HFFc6 (cell line): ENCODE measurements at regions not wholly inside any gene's neighbourhood (a gene's known extent, or its start where the extent isn't known, plus 50 kb on each side); places are given as distances from the start of the nearest gene placed in this dataset.

Source experiments
- DNase-seq: peaks from one replicate; pipeline ENCODE4 v3.0.0-alpha.2; 2018
- H3K27ac Mint-ChIP-seq: 2 replicates; pipeline ENCODE4 v1.8.0; 2020; ENCODE audit warnings: mild to moderate bottlenecking, mixed read lengths
- H3K27me3 Mint-ChIP-seq: 2 replicates; pipeline ENCODE4 v1.8.0; 2021; ENCODE audit warnings: mild to moderate bottlenecking, moderate library complexity, mixed read lengths; ENCODE audit not compliant: insufficient read depth
- H3K36me3 Mint-ChIP-seq: 2 replicates; pipeline ENCODE4 v1.8.0; 2021; ENCODE audit warnings: low read depth, mixed read lengths
- H3K4me1 Mint-ChIP-seq: 2 replicates; pipeline ENCODE4 v1.8.0; 2020; ENCODE audit warnings: low read depth, mixed read lengths
- H3K4me3 Mint-ChIP-seq: 2 replicates; pipeline ENCODE4 v1.8.0; 2020; ENCODE audit warnings: mild to moderate bottlenecking, moderate library complexity, mixed read lengths
- H3K9me3 Mint-ChIP-seq: 2 replicates; pipeline ENCODE4 v1.8.0; 2020; ENCODE audit warnings: mild to moderate bottlenecking, mixed read lengths
- TF ChIP-seq, protein P1 (sequence below): fragments of 200-600 bp; sonication (generic); IDR thresholded peaks from 2 replicates; pipeline ENCODE4 v1.5.0; 2021; ENCODE audit warnings: antibody characterized with exemption, mild to moderate bottlenecking

DNA sequence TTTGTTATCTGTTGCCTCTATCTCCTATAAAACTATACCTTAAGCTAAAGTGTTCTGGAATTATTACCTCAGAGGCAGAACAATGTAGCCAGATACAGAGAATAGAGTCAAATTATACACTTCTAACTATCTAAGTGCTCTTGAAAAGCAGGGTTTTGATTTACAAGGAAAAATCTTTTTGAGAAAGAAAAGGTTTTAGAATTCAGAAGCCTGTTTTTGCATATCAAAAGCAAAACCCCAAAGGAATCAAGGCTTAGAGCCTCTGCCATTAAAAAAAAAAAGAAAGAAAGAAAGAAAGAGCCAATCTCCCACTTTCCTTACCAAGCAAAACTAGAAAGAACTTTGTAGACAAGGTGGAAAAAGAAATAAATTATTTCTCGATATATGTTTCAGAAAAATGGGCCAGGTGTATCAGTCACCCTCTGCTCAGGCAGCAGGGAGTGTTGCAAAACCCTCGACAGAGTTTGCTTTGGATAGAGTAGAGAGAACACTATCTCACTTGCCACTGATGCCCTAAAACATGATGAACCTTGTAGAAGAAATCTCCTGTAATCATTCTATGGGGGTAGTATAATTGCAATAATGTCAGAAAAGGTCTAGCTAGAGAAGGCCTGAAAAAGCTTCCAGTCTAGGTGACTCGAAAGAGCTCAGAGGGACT is 318.3 kb downstream of the PCDH10 start:
- TF ChIP-seq, protein P1, sequence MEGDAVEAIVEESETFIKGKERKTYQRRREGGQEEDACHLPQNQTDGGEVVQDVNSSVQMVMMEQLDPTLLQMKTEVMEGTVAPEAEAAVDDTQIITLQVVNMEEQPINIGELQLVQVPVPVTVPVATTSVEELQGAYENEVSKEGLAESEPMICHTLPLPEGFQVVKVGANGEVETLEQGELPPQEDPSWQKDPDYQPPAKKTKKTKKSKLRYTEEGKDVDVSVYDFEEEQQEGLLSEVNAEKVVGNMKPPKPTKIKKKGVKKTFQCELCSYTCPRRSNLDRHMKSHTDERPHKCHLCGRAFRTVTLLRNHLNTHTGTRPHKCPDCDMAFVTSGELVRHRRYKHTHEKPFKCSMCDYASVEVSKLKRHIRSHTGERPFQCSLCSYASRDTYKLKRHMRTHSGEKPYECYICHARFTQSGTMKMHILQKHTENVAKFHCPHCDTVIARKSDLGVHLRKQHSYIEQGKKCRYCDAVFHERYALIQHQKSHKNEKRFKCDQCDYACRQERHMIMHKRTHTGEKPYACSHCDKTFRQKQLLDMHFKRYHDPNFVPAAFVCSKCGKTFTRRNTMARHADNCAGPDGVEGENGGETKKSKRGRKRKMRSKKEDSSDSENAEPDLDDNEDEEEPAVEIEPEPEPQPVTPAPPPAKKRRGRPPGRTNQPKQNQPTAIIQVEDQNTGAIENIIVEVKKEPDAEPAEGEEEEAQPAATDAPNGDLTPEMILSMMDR: no peak
- Mint-ChIP-seq H3K27ac (no peak overlapping the region), H3K36me3 (no peaks in the 10 kb centered on the region), H3K4me3 (no peak overlapping the region), H3K9me3 (no peaks in the 10 kb centered on the region), H3K27me3 (no peaks in the 10 kb centered on the region), H3K4me1 (peaks cover 10% of the 10 kb centered on the region; the same call in 1 of the 2 replicates)
- DNase-seq: no peak

- H3K9me3 Mint-ChIP-seq: no peaks in the 10 kb centered on the region; the same call in 1 of the 2 replicates
- H3K36me3 Mint-ChIP-seq: no peaks in the 10 kb centered on the region
- H3K4me3 Mint-ChIP-seq: no peak overlapping the region; the same call in 1 of the 2 replicates
- H3K27ac Mint-ChIP-seq: no peak overlapping the region
- TF ChIP-seq, protein P1: no peak; the same call in 1 of the 2 replicates
- DNase-seq: no peak
- H3K4me1 Mint-ChIP-seq: peaks cover 10% of the 10 kb centered on the region; the same call in 1 of the 2 replicates
- no peaks in the 10 kb centered on the region for H3K27me3 Mint-ChIP-seq
These were observed 315.9 kb downstream of the PCDH10 start for GRCh38 chr4:133465022-133465421.

DNA sequence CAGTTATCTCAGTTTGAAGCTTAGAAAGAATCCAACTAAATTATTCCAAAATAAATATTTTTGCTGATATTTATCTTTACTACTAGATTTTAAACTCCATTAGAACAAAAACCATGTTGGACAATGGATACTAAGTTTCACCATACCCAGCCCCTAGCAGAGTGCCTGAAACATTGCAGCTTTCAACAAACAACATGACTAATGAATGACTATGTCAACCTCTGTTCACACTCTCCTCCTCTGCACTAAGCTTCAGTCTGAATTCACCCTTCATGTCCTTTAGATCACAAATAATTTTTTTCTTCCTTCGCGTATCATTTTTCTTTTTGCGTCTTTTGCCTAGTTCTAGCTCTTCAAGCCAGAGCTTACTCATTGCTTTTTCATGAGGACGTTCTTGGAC is 315.2 kb downstream of the PCDH10 start:
- Mint-ChIP-seq H3K27ac (no peak overlapping the region), H3K27me3 (no peaks in the 10 kb centered on the region), H3K9me3 (no peaks in the 10 kb centered on the region; the same call in 1 of the 2 replicates), H3K4me3 (no peak overlapping the region), H3K36me3 (no peaks in the 10 kb centered on the region), H3K4me1 (peaks cover 10% of the 10 kb centered on the region; the same call in 1 of the 2 replicates)
- TF ChIP-seq, protein P1: no peak
- DNase-seq: peak; percentile 27

GRCh38 chr4:133452678-133453077 is 303.6 kb downstream of the PCDH10 start:
- H3K9me3 Mint-ChIP-seq: no peaks in the 10 kb centered on the region; the same call in 1 of the 2 replicates
- no peaks in the 10 kb centered on the region for H3K36me3 Mint-ChIP-seq
- H3K4me1 Mint-ChIP-seq: peaks cover 6% of the 10 kb centered on the region; the same call in 1 of the 2 replicates
- H3K4me3 Mint-ChIP-seq: no peak overlapping the region
- TF ChIP-seq, protein P1: no peak
- no peak overlapping the region for H3K27ac Mint-ChIP-seq
- peaks cover 1% of the 10 kb centered on the region; the same call in 1 of the 2 replicates for H3K27me3 Mint-ChIP-seq
- no peak for DNase-seq

DNA sequence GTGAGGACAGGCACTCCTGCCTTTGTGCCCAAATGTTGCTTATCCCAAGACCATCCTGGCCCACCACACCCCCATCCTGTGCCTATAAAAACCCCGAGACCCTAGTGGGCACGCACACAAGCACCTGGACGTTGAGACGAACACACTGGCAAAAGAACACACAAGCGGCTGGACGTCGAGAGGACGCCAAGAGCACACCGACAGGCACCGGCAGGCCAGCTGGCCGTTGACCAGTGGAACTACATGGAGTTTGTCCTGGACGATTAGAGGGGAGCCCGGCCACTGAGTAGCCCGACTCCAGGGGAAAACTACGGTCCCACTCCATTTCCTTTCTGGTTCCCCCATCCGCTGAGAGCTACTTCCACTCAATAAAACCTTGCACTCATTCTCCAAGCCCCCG is 301.7 kb downstream of the PCDH10 start:
- no peak for DNase-seq
- H3K4me3 Mint-ChIP-seq: no peak overlapping the region
- TF ChIP-seq, protein P1: no peak
- H3K9me3 Mint-ChIP-seq: no peaks in the 10 kb centered on the region; the same call in 1 of the 2 replicates
- H3K36me3 Mint-ChIP-seq: no peaks in the 10 kb centered on the region
- peaks cover 6% of the 10 kb centered on the region; the same call in 1 of the 2 replicates for H3K4me1 Mint-ChIP-seq
- H3K27ac Mint-ChIP-seq: no peak overlapping the region
- peaks cover 1% of the 10 kb centered on the region; the same call in 1 of the 2 replicates for H3K27me3 Mint-ChIP-seq
